IPS DF 6.9 (cell line): ENCODE measurements at regions not wholly inside any gene's neighbourhood (a gene's known extent, or its start where the extent isn't known, plus 50 kb on each side); places are given as distances from the start of the nearest gene placed in this dataset.
"Not testable (repeated sequence)": the region's sequence is repeated elsewhere in the genome, so short reads cannot be mapped to it uniquely, and the experiment has no call there.

Experiments
- DNase-seq: peaks from one replicate; pipeline ENCODE4 v3.0.0-alpha.2; 2013; ENCODE audit warnings: low read depth, low spot score
- H3K27ac ChIP-seq: one replicate; pipeline ENCODE4 v1.5.1; 2013; ENCODE audit warnings: low read length, control low read depth
- H3K27me3 ChIP-seq: 2 replicates; pipeline ENCODE4 v1.6.1; 2013; ENCODE audit warnings: mild to moderate bottlenecking, low read length; ENCODE audit not compliant: control insufficient read depth, insufficient read depth
- H3K36me3 ChIP-seq: 2 replicates; pipeline ENCODE4 v1.6.1; 2013; ENCODE audit warnings: low read length; ENCODE audit not compliant: control insufficient read depth, insufficient read depth
- H3K4me1 ChIP-seq: 2 replicates; pipeline ENCODE4 v1.6.1; 2013; ENCODE audit warnings: low read length; ENCODE audit not compliant: control insufficient read depth, insufficient read depth
- H3K4me3 ChIP-seq: 2 replicates; pipeline ENCODE4 v1.5.1; 2013; ENCODE audit warnings: mild to moderate bottlenecking, low read length
- H3K9me3 ChIP-seq: 2 replicates; pipeline ENCODE4 v1.6.1; 2013; ENCODE audit warnings: low read length, inconsistent platforms; ENCODE audit not compliant: control insufficient read depth, insufficient read depth
- WGBS: extraction: QIAGEN DNeasy Blood & Tissue Kit; methylation state at CpG from one replicate; pipeline ENCODE4 v1.1.7; 2013; ENCODE audit warnings: mixed read lengths, missing lambda C conversion rate; ENCODE audit not compliant: insufficient read length, insufficient coverage; 5-methylcytosine and 5-hydroxymethylcytosine counted together

- no peaks in the 10 kb centered on the region for H3K4me1 ChIP-seq
- no peak overlapping the region for H3K27ac ChIP-seq
- no peaks in the 10 kb centered on the region for H3K9me3 ChIP-seq
- H3K36me3 ChIP-seq, result no peaks in the 10 kb centered on the region
- no peak overlapping the region for H3K4me3 ChIP-seq
- no CpG with 5 or more reads among the region's 9 CpGs for WGBS
- DNase-seq, result no peak
- H3K27me3 ChIP-seq, result no peaks in the 10 kb centered on the region
These were observed 104.8 kb upstream of the IPO9 start for GRCh38 chr1:201724039-201724765.

- Histone ChIP-seq H3K9me3 (no peaks in the 10 kb centered on the region), H3K4me3 (no peak overlapping the region), H3K36me3 (no peaks in the 10 kb centered on the region), H3K27me3 (no peaks in the 10 kb centered on the region), H3K27ac (no peak overlapping the region), H3K4me1 (no peaks in the 10 kb centered on the region)
- no peak for DNase-seq
- WGBS, result no CpG with 5 or more reads among the region's 5 CpGs
These were observed 104.2 kb upstream of the IPO9 start for GRCh38 chr1:201724766-201725118.

DNA sequence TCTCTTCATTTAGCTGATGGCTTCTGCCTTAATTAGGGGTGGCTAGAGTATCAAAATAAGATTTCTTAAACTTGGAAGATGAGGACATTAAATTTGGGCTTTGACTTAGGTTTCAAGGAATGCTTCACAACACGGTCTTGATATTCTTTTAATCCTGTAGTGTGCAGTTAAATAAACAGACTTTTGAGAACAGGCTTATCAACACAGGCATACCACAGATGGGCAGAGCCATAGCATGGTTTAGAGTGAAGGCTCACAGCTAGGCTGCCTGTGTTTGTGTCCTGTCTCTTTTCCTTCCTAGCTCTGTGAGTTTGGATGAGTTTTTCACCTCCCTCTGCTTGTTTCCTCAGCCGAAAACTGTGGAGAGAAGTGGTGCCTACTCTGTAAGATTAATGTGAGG lies 102.3 kb upstream of the IPO9 start:
- no peak for DNase-seq
- Histone ChIP-seq H3K36me3 (no peaks in the 10 kb centered on the region), H3K4me3 (no peak overlapping the region), H3K4me1 (no peaks in the 10 kb centered on the region), H3K27ac (no peak overlapping the region), H3K27me3 (no peaks in the 10 kb centered on the region), H3K9me3 (no peaks in the 10 kb centered on the region)
- no CpG with 5 or more reads among the region's 2 CpGs for WGBS

DNA sequence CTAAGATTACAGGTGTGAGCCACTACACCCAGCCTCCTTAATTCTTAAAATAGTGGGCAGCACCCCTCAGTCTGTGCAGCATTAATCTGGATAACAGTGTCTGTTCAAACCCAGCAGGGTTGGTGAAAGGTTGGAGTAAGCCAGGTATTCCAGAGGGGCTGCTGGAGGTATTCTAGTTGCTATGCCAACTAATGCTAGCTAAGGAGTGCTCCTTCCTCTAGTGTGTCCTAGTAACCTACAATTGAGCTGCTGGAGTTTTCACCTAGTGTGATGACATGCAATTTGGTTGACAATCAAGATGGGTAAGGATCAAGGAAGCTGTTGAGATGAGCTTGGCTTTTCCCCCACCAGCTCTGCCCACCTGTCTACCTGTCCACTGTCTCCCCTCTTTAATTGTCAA lies 100.2 kb upstream of the IPO9 start:
- DNase-seq, result no peak
- Histone ChIP-seq H3K4me3 (no peak overlapping the region), H3K27ac (no peak overlapping the region), H3K4me1 (no peaks in the 10 kb centered on the region), H3K36me3 (no peaks in the 10 kb centered on the region), H3K9me3 (no peaks in the 10 kb centered on the region), H3K27me3 (no peaks in the 10 kb centered on the region)

GRCh38 chr1:201729973-201730608 lies 98.9 kb upstream of the IPO9 start:
- no peak overlapping the region for H3K4me3 ChIP-seq
- no peaks in the 10 kb centered on the region for H3K36me3 ChIP-seq
- no peaks in the 10 kb centered on the region for H3K9me3 ChIP-seq
- H3K4me1 ChIP-seq, result no peaks in the 10 kb centered on the region
- WGBS, result no CpG with 5 or more reads among the region's 5 CpGs
- no peak overlapping the region for H3K27ac ChIP-seq
- no peaks in the 10 kb centered on the region for H3K27me3 ChIP-seq
- no peak for DNase-seq

DNA sequence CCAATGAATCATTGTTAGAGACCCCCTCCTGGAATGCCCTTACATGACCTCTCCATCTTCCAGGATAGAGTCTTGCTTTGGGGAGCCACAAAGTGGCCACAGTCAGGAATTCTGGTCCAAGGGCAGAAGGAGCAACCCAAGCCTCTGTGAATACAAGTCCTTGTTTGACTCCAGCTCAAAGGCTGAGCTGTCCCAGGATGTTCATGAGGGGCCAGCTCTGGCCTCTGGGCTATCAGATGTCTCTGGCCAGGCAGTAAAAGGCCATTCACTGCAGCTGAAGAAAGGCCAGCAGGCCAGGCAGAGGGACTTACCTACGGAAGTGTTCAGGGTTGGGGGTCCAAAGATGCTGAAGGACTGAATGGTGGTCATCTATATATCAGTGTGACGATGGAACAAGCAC lies 98.3 kb upstream of the IPO9 start:
- H3K27ac ChIP-seq, result no peak overlapping the region
- H3K4me1 ChIP-seq, result no peaks in the 10 kb centered on the region
- no peak for DNase-seq
- no peaks in the 10 kb centered on the region for H3K9me3 ChIP-seq
- WGBS, result no CpG with 5 or more reads among the region's 2 CpGs
- H3K4me3 ChIP-seq, result no peak overlapping the region
- H3K36me3 ChIP-seq, result no peaks in the 10 kb centered on the region
- no peaks in the 10 kb centered on the region for H3K27me3 ChIP-seq

GRCh38 chr1:201731142-201731541 lies 97.8 kb upstream of the IPO9 start:
- Histone ChIP-seq H3K36me3 (no peaks in the 10 kb centered on the region), H3K27ac (no peak overlapping the region)
- no peak for DNase-seq

GRCh38 chr1:201731592-201731991 lies 97.4 kb upstream of the IPO9 start:
- Histone ChIP-seq H3K36me3 (no peaks in the 10 kb centered on the region), H3K4me1 (peaks cover 4% of the 10 kb centered on the region), H3K9me3 (no peaks in the 10 kb centered on the region), H3K27me3 (no peaks in the 10 kb centered on the region), H3K4me3 (no peak overlapping the region), H3K27ac (no peak overlapping the region)
- no peak for DNase-seq
- no CpG with 5 or more reads among the region's 1 CpG for WGBS

More at GRCh38 chr1:201731142-201731541, 97.8 kb upstream of the IPO9 start:
- no peak overlapping the region for H3K4me3 ChIP-seq
- no CpG with 5 or more reads among the region's 11 CpGs for WGBS
- no peaks in the 10 kb centered on the region for H3K9me3 ChIP-seq
- no peaks in the 10 kb centered on the region for H3K27me3 ChIP-seq
- peaks cover 2% of the 10 kb centered on the region for H3K4me1 ChIP-seq

- no peak overlapping the region for H3K4me3 ChIP-seq
- H3K9me3 ChIP-seq, result no peaks in the 10 kb centered on the region
- no peaks in the 10 kb centered on the region for H3K27me3 ChIP-seq
- no peak for DNase-seq
- peaks cover 9% of the 10 kb centered on the region for H3K4me1 ChIP-seq
- no peak overlapping the region for H3K27ac ChIP-seq
- no CpG with 5 or more reads among the region's 2 CpGs for WGBS
- no peaks in the 10 kb centered on the region for H3K36me3 ChIP-seq
These were observed 96.6 kb upstream of the IPO9 start for GRCh38 chr1:201732351-201732750.

- H3K9me3 ChIP-seq, H3K36me3 ChIP-seq, H3K4me3 ChIP-seq, DNase-seq, H3K27ac ChIP-seq, H3K27me3 ChIP-seq: not testable (repeated sequence)
- peaks cover 22% of the 10 kb centered on the region for H3K4me1 ChIP-seq
- WGBS, result no CpG with 5 or more reads among the region's 4 CpGs
These were observed 94.7 kb upstream of the IPO9 start for GRCh38 chr1:201734221-201734620.

DNA sequence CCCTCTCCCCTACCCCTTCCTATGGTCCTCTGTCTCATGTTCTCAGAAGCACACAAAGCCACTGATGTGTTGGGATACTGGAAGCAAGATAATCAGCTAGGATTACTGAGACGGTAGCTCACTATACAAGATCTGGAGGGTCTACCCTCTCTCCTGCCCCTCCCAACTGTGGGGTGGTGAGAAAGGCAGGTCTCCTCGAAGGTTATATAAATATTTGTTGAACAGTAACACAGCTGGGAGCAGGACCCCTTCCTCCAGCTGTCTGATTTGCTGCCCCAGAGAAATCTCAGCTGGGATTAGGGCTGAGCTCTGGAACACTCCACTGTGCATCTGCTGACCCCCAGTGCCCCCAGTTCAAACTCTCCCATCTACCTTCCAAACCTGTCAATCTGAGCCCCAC lies 94.2 kb upstream of the IPO9 start:
- no peaks in the 10 kb centered on the region for H3K27me3 ChIP-seq
- H3K27ac ChIP-seq, result no peak overlapping the region
- H3K4me1 ChIP-seq, result peaks cover 22% of the 10 kb centered on the region
- no peak overlapping the region for H3K4me3 ChIP-seq
- no peaks in the 10 kb centered on the region for H3K36me3 ChIP-seq
- no peaks in the 10 kb centered on the region for H3K9me3 ChIP-seq
- WGBS, result no CpG with 5 or more reads among the region's 2 CpGs
- no peak for DNase-seq
